Thyroid gland (tissue), 4 donors: ENCODE measurements at regions not wholly inside any gene's neighbourhood (a gene's known extent, or its start where the extent isn't known, plus 50 kb on each side); places are given as distances from the start of the nearest gene placed in this dataset.
"Not testable (repeated sequence)": the region's sequence is repeated elsewhere in the genome, so short reads cannot be mapped to it uniquely, and the experiment has no call there.

Experiments used
- POLR2A ChIP-seq, 2 donors: fragments of 450-650 bp; IDR thresholded peaks; one replicate each; pipeline ENCODE4 v1.6.1; 2017; ENCODE audit warnings: antibody characterized with exemption in 2 of 2, mild to moderate bottlenecking in 2 of 2, moderate library complexity in 1 of 2
- TF ChIP-seq, protein P1 (sequence below), 6 experiments: fragments of 200-600 bp in 3 of 6; fragments of 450-650 bp in 3 of 6; sonication (generic) in 3 of 6; IDR thresholded peaks; one replicate each; pipeline ENCODE4 v1.5.1; 2016 to 2019; ENCODE audit warnings: antibody characterized with exemption in 6 of 6, mild to moderate bottlenecking in 2 of 6, inconsistent platforms in 1 of 6, moderate library complexity in 1 of 6

GRCh38 chr4:186837463-186837862, 113.8 kb upstream of the FAT1 start:
- TF ChIP-seq, protein P1, sequence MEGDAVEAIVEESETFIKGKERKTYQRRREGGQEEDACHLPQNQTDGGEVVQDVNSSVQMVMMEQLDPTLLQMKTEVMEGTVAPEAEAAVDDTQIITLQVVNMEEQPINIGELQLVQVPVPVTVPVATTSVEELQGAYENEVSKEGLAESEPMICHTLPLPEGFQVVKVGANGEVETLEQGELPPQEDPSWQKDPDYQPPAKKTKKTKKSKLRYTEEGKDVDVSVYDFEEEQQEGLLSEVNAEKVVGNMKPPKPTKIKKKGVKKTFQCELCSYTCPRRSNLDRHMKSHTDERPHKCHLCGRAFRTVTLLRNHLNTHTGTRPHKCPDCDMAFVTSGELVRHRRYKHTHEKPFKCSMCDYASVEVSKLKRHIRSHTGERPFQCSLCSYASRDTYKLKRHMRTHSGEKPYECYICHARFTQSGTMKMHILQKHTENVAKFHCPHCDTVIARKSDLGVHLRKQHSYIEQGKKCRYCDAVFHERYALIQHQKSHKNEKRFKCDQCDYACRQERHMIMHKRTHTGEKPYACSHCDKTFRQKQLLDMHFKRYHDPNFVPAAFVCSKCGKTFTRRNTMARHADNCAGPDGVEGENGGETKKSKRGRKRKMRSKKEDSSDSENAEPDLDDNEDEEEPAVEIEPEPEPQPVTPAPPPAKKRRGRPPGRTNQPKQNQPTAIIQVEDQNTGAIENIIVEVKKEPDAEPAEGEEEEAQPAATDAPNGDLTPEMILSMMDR (IDR thresholded peaks at IDR 0.05) = not testable (repeated sequence)
- not testable (repeated sequence) for TF ChIP-seq POLR2A (IDR thresholded peaks at IDR 0.05)
